Peyer's patch (tissue), 4 donors: ENCODE measurements at regions not wholly inside any gene's neighbourhood (a gene's known extent, or its start where the extent isn't known, plus 50 kb on each side); places are given as distances from the start of the nearest gene placed in this dataset.

Source experiments
- POLR2A ChIP-seq, 2 donors: fragments of 450-650 bp; IDR thresholded peaks; one replicate each; pipeline ENCODE4 v1.5.1; 2017; ENCODE audit warnings: antibody characterized with exemption in 2 of 2, mild to moderate bottlenecking in 2 of 2, moderate library complexity in 2 of 2
- TF ChIP-seq, protein P1 (sequence below), 6 experiments: fragments of 450-650 bp in 4 of 6; fragments of 200-600 bp in 2 of 6; sonication (generic) in 1 of 6; IDR thresholded peaks; one replicate each; pipeline ENCODE4 v1.5.1; 2017 to 2019; ENCODE audit warnings: antibody characterized with exemption in 6 of 6, mild to moderate bottlenecking in 3 of 6, moderate library complexity in 1 of 6

DNA sequence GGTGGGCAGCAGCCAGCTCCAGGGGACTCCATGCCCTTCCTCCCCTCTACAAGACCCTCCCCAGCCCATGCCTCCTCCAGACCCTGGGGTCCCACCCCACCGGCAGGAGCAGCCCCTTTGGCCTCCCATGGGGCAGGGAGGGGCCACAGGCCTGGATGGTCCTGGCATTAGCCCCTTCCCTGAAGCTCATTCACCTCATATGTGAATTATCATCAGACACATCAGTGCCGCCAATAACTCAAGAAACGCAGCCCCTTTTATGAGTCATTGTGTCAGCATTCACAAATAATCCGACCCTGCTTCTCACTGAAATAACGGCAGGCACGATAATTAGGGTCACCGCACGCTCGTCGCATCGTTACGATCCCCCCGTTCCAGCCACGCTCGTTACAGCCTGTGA lies 124.2 kb downstream of the BRD1 start:
- TF ChIP-seq, protein P1, sequence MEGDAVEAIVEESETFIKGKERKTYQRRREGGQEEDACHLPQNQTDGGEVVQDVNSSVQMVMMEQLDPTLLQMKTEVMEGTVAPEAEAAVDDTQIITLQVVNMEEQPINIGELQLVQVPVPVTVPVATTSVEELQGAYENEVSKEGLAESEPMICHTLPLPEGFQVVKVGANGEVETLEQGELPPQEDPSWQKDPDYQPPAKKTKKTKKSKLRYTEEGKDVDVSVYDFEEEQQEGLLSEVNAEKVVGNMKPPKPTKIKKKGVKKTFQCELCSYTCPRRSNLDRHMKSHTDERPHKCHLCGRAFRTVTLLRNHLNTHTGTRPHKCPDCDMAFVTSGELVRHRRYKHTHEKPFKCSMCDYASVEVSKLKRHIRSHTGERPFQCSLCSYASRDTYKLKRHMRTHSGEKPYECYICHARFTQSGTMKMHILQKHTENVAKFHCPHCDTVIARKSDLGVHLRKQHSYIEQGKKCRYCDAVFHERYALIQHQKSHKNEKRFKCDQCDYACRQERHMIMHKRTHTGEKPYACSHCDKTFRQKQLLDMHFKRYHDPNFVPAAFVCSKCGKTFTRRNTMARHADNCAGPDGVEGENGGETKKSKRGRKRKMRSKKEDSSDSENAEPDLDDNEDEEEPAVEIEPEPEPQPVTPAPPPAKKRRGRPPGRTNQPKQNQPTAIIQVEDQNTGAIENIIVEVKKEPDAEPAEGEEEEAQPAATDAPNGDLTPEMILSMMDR (IDR thresholded peaks at IDR 0.05) = no peak
- TF ChIP-seq POLR2A (IDR thresholded peaks at IDR 0.05) = no peak
